NT2/D1 (cell line): ENCODE measurements at regions not wholly inside any gene's neighbourhood (a gene's known extent, or its start where the extent isn't known, plus 50 kb on each side); places are given as distances from the start of the nearest gene placed in this dataset.

Experiments
- SUZ12 ChIP-seq: IDR thresholded peaks from 2 replicates; pipeline ENCODE4 v1.6.1; 2011; ENCODE audit not compliant: insufficient read length, insufficient read depth; ENCODE audit errors: extremely low read depth
- ZNF274 ChIP-seq: IDR thresholded peaks from 2 replicates; pipeline ENCODE4 v1.6.1; 2011; ENCODE audit warnings: mild to moderate bottlenecking, low read depth, low read length

DNA sequence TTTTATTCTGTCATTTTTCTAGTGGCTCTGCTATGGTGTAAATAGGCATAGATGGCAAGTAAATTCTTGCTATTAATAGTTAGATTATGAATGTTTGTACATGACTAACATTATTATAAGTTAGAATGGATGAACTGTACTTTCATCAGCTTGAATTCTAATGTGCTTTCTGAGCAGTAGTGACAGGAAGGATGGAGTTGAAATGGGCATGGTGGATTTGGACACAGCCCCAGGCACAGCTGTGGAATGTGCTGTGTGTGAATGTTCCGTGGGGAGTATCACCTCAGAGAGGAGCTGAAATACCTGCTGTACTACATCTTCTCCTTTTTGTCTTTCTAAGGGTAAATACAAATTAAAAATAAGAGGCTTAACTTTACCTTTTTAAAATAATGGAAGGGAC is 66.8 kb downstream of the FBXO5 start:
- no peak for TF ChIP-seq ZNF274
- TF ChIP-seq SUZ12 = no peak
